AG09319 (cell line): ENCODE measurements at regions not wholly inside any gene's neighbourhood (a gene's known extent, or its start where the extent isn't known, plus 50 kb on each side); places are given as distances from the start of the nearest gene placed in this dataset.

ENCODE experiments used
- DNase-seq: peaks from one replicate; pipeline ENCODE4 v3.0.0-alpha.2; 2010; ENCODE audit warnings: low read depth; ENCODE audit errors: extremely low read depth
- TF ChIP-seq, protein P1 (sequence below): IDR thresholded peaks from 2 replicates; pipeline ENCODE4 v1.5.1; 2011; ENCODE audit warnings: low read depth, mild to moderate bottlenecking, inconsistent platforms, low read length, moderate library complexity

DNA sequence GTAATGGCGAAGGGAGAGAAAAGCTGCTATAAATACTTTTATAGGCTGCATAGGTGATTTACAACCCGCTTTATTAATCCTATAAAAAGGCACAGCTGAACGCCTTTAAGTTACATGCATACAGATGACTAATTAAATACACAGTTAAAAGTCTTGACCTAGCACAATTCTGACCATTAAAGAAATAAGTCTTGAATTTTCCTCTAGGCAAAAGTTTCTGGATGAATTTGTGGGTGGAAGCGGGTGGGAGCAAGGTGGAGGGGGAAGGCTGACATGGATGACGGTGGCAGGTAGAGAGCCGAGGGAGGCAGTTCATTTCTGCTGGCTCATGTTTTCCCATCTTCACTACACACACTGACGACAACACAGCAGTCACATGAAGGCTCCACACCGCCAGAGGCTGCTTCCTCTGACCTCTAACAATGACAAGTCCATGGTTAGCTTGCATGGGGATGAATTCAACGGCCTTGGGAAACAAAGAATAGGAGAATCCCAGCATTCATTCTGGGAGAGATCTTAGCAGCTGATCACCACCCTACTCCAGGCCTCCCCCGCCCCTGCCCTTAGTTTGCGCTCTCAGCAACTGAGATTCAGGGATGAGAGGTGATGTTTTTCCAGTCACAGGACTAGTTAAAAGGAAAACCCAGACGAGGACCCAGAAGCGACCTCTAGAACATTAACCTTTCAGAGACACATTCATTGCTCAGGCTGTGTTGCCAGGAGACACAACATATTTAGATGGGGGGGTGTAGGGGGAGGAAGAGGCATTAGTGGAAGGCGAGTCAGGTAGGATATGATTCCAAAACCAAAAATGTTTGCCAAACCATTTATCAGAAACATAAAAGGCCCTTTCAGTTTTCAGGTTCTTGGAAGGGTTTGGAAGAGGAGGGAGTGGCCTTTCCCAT, 329.3 kb downstream of the PIK3R1 start:
- no peak for DNase-seq
- TF ChIP-seq, protein P1, sequence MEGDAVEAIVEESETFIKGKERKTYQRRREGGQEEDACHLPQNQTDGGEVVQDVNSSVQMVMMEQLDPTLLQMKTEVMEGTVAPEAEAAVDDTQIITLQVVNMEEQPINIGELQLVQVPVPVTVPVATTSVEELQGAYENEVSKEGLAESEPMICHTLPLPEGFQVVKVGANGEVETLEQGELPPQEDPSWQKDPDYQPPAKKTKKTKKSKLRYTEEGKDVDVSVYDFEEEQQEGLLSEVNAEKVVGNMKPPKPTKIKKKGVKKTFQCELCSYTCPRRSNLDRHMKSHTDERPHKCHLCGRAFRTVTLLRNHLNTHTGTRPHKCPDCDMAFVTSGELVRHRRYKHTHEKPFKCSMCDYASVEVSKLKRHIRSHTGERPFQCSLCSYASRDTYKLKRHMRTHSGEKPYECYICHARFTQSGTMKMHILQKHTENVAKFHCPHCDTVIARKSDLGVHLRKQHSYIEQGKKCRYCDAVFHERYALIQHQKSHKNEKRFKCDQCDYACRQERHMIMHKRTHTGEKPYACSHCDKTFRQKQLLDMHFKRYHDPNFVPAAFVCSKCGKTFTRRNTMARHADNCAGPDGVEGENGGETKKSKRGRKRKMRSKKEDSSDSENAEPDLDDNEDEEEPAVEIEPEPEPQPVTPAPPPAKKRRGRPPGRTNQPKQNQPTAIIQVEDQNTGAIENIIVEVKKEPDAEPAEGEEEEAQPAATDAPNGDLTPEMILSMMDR = no peak

- no peak for DNase-seq
- TF ChIP-seq, protein P1 = no peak
Observed at GRCh38 chr5:68545636-68546295, 330.2 kb downstream of the PIK3R1 start.

- no peak for DNase-seq
Observed at GRCh38 chr5:68547056-68547455, 331.5 kb downstream of the PIK3R1 start.

DNA sequence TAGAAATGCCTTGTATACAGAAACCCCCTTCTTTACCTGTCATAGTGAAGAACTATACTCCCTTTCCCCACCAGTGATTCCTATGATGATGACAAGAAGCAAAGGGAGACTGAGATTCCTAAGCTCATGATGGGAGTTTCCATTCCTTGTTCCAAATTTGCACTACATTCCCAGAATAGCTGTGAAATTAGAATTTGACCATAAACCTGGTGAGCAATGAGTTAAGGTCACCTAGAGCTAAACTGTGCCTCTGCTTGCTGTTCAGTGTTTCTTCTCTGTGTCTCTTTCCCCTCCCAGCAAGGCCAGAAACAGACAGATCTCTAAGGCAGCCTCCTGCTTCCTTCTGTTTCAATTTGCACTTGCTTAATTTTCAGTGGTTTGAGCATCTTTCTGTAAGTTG, 332.1 kb downstream of the PIK3R1 start:
- DNase-seq = no peak
- TF ChIP-seq, protein P1 = no peak

More at GRCh38 chr5:68547056-68547455, 331.5 kb downstream of the PIK3R1 start:
- TF ChIP-seq, protein P1 = no peak

- TF ChIP-seq, protein P1 = no peak
- DNase-seq = no peak
Observed at GRCh38 chr5:68548959-68549676, 333.6 kb downstream of the PIK3R1 start.

- TF ChIP-seq, protein P1 = no peak
- no peak for DNase-seq
Observed at GRCh38 chr5:68550015-68550414, 334.5 kb downstream of the PIK3R1 start.
